ENCODE measurements at regions not wholly inside any gene's neighbourhood (a gene's known extent, or its start where the extent isn't known, plus 50 kb on each side); places are given as distances from the start of the nearest gene placed in this dataset.
"Not testable (repeated sequence)": the region's sequence is repeated elsewhere in the genome, so short reads cannot be mapped to it uniquely, and the experiment has no call there.

- DNase-seq, result no peak
- no peaks in the 10 kb centered on the region for H3K4me1 ChIP-seq
- no peaks in the 10 kb centered on the region for H3K27me3 ChIP-seq
- no peak for TF ChIP-seq POLR2A (IDR thresholded peaks at IDR 0.05)
- TF ChIP-seq CTCF (IDR thresholded peaks at IDR 0.05), result no peak
- no peak for TF ChIP-seq EP300 (IDR thresholded peaks at IDR 0.05; ENCODE audit: low read depth)
- TF ChIP-seq POLR2AphosphoS5 (IDR thresholded peaks at IDR 0.05), result no peak
- H3K27ac ChIP-seq, result no peak overlapping the region
- in situ Hi-C loops (cut with MboI; ENCODE audit: low pct_ligation_motif_present in 1 of 4, low pct_unique_long_range_greater_than_20kb in 1 of 4, low sequenced_read_pairs in 3 of 4), result no loop called here
- intact Hi-C loops (cut with DNase I; ENCODE audit: low total_unique reads), result no loop called here
- H3K9me3 ChIP-seq, result no peaks in the 10 kb centered on the region
- no peak overlapping the region for H3K4me3 ChIP-seq
- H3K36me3 ChIP-seq, result no peaks in the 10 kb centered on the region
These were observed 110.3 kb upstream of the DIAPH3 start for GRCh38 chr13:60273971-60274527.

GRCh38 chr13:60274655-60275054, 110.9 kb upstream of the DIAPH3 start:
- Histone ChIP-seq H3K27ac (no peak overlapping the region), H3K4me3 (no peak overlapping the region), H3K36me3 (no peaks in the 10 kb centered on the region), H3K27me3 (no peaks in the 10 kb centered on the region), H3K9me3 (no peaks in the 10 kb centered on the region), H3K4me1 (no peaks in the 10 kb centered on the region)
- no peak for DNase-seq
- WGBS, 2 donors (ENCODE audit: low coverage in 1 of 2), result 93 to 96% methylated on average over 12 of the region's 12 CpGs
- intact Hi-C loops (cut with DNase I; ENCODE audit: low total_unique reads) (no loop called here), in situ Hi-C loops (cut with MboI; ENCODE audit: low pct_ligation_motif_present in 1 of 4, low pct_unique_long_range_greater_than_20kb in 1 of 4, low sequenced_read_pairs in 3 of 4) (no loop called here)
- TF ChIP-seq POLR2AphosphoS5 (IDR thresholded peaks at IDR 0.05) (no peak), EP300 (IDR thresholded peaks at IDR 0.05; ENCODE audit: low read depth) (no peak), POLR2A (IDR thresholded peaks at IDR 0.05) (no peak), CTCF (IDR thresholded peaks at IDR 0.05) (no peak)

GRCh38 chr13:60275208-60275607, 111.5 kb upstream of the DIAPH3 start:
- Histone ChIP-seq H3K9me3 (no peaks in the 10 kb centered on the region), H3K27ac (no peak overlapping the region), H3K4me1 (no peaks in the 10 kb centered on the region), H3K4me3 (no peak overlapping the region), H3K27me3 (no peaks in the 10 kb centered on the region), H3K36me3 (no peaks in the 10 kb centered on the region)
- in situ Hi-C loops (cut with MboI; ENCODE audit: low pct_ligation_motif_present in 1 of 4, low pct_unique_long_range_greater_than_20kb in 1 of 4, low sequenced_read_pairs in 3 of 4) (no loop called here), intact Hi-C loops (cut with DNase I; ENCODE audit: low total_unique reads) (no loop called here)
- DNase-seq, result no peak
- TF ChIP-seq POLR2A (IDR thresholded peaks at IDR 0.05) (no peak), POLR2AphosphoS5 (IDR thresholded peaks at IDR 0.05) (no peak), CTCF (IDR thresholded peaks at IDR 0.05) (no peak), EP300 (IDR thresholded peaks at IDR 0.05; ENCODE audit: low read depth) (no peak)
- 79 to 82% methylated on average over 7 to 9 of the region's 9 CpGs for WGBS, 2 donors (ENCODE audit: low coverage in 1 of 2)

GRCh38 chr13:60280524-60280923, 116.5 kb upstream of the TDRD3 start:
- H3K36me3 ChIP-seq; H3K27me3 ChIP-seq; H3K9me3 ChIP-seq; H3K27ac ChIP-seq; in situ Hi-C loops (cut with MboI; ENCODE audit: low pct_ligation_motif_present in 1 of 4, low pct_unique_long_range_greater_than_20kb in 1 of 4, low sequenced_read_pairs in 3 of 4); intact Hi-C loops (cut with DNase I; ENCODE audit: low total_unique reads); H3K4me1 ChIP-seq; H3K4me3 ChIP-seq; DNase-seq: not testable (repeated sequence)
- WGBS, 2 donors (ENCODE audit: low coverage in 1 of 2), result 88 to 100% methylated on average over 1 of the region's 1 CpG

- in situ Hi-C loops (cut with MboI; ENCODE audit: low pct_ligation_motif_present in 1 of 4, low pct_unique_long_range_greater_than_20kb in 1 of 4, low sequenced_read_pairs in 3 of 4) (no loop called here), intact Hi-C loops (cut with DNase I; ENCODE audit: low total_unique reads) (no loop called here)
- TF ChIP-seq POLR2AphosphoS5 (IDR thresholded peaks at IDR 0.05) (no peak), POLR2A (IDR thresholded peaks at IDR 0.05) (no peak), CTCF (IDR thresholded peaks at IDR 0.05) (no peak), EP300 (IDR thresholded peaks at IDR 0.05; ENCODE audit: low read depth) (no peak)
- H3K9me3 ChIP-seq, result no peaks in the 10 kb centered on the region
- H3K27me3 ChIP-seq, result no peaks in the 10 kb centered on the region
- DNase-seq, result no peak
- no peak overlapping the region for H3K4me3 ChIP-seq
- H3K27ac ChIP-seq, result no peak overlapping the region
- H3K36me3 ChIP-seq, result no peaks in the 10 kb centered on the region
- WGBS, 2 donors (ENCODE audit: low coverage in 1 of 2), result 51 to 68% methylated on average over 2 of the region's 2 CpGs
- no peaks in the 10 kb centered on the region for H3K4me1 ChIP-seq
These were observed 114.8 kb upstream of the TDRD3 start for GRCh38 chr13:60282186-60282585.

Data from transverse colon (tissue), 4 donors.